ENCODE measurements at regions not wholly inside any gene's neighbourhood (a gene's known extent, or its start where the extent isn't known, plus 50 kb on each side); places are given as distances from the start of the nearest gene placed in this dataset.

GRCh38 chr7:12777257-12777656 lies 89.8 kb downstream of the ARL4A start:
- Histone ChIP-seq H3K27me3 (no peaks in the 10 kb centered on the region), H3K9me3 (replicated peaks in 1 of 3) (no peaks in the 10 kb centered on the region), H3K4me3 (no peak overlapping the region), H3K27ac (no peak overlapping the region), H3K4me1 (replicated peaks in 1 of 2) (no peaks in the 10 kb centered on the region), H3K36me3 (replicated peaks in 1 of 2) (no peaks in the 10 kb centered on the region)
- no peak for TF ChIP-seq POLR2A (IDR thresholded peaks at IDR 0.05)
- TF ChIP-seq, protein P1, sequence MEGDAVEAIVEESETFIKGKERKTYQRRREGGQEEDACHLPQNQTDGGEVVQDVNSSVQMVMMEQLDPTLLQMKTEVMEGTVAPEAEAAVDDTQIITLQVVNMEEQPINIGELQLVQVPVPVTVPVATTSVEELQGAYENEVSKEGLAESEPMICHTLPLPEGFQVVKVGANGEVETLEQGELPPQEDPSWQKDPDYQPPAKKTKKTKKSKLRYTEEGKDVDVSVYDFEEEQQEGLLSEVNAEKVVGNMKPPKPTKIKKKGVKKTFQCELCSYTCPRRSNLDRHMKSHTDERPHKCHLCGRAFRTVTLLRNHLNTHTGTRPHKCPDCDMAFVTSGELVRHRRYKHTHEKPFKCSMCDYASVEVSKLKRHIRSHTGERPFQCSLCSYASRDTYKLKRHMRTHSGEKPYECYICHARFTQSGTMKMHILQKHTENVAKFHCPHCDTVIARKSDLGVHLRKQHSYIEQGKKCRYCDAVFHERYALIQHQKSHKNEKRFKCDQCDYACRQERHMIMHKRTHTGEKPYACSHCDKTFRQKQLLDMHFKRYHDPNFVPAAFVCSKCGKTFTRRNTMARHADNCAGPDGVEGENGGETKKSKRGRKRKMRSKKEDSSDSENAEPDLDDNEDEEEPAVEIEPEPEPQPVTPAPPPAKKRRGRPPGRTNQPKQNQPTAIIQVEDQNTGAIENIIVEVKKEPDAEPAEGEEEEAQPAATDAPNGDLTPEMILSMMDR (IDR thresholded peaks at IDR 0.05), result no peak
- 62 to 72% (median 66%) methylated on average over 2 of the region's 2 CpGs for WGBS, 4 donors
- no peak for DNase-seq
- intact Hi-C loops (cut with DNase I), result no loop called here

DNA sequence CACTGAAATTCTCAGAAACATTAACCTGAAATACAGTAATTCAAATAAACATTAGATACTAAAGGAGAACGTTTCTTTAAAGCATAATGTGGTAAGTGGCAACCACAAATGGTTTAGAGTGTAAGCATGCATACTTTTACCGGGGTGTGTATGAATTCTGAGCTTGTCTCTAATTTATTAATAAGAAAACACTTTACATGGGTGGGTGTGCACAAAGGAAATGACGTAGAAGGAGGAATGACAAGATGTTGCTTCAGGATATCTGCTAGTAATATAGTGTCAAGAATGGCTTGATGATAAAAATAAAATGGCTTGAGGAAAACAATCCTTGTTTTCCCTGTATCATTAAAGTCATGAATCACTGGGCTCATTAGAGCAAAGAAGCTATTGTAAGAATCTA lies 92.5 kb downstream of the ARL4A start:
- no peak for TF ChIP-seq POLR2A (IDR thresholded peaks at IDR 0.05)
- TF ChIP-seq, protein P1 (IDR thresholded peaks at IDR 0.05), result no peak
- no peaks in the 10 kb centered on the region for H3K36me3 ChIP-seq (replicated peaks in 1 of 2)
- H3K27me3 ChIP-seq, result no peaks in the 10 kb centered on the region
- H3K27ac ChIP-seq, result no peak overlapping the region
- WGBS, 4 donors, result 55 to 59% (median 57%) methylated on average over 3 of the region's 3 CpGs
- H3K9me3 ChIP-seq (replicated peaks in 1 of 3), result no peaks in the 10 kb centered on the region
- no peaks in the 10 kb centered on the region for H3K4me1 ChIP-seq (replicated peaks in 1 of 2)
- no peak overlapping the region for H3K4me3 ChIP-seq
- intact Hi-C loops (cut with DNase I), result no loop called here
- DNase-seq, result no peak

DNA sequence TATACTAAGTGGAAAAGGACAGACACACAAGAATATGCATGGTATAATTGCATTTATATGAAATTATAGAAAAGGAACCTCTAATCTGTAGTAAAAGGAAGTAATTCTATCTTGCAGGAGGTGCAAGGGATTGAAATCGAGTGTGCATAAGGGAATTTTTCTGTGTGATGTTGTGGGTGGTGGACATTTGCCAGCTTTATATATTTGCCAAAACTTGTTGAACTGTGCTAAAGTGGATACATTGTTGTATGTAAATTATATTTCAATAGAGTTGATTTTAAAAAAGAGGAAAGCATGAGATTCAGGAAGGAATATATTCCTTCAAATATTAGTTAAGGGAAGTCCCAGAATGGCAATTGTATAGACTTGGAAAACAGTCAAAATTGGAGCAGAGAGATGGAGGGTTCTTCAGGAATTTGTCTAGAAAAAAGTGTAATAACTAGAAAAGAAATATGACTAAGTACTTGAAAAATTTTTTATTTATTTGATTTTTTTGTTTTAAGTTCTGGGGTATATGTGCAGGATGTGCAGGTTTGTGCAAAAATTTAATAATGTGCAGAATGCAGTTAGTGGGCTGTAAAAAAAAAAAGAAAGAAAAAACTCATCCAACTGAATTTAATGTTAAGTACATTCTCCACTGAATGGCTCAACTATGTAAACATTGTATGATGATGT lies 96.1 kb downstream of the ARL4A start:
- H3K4me3 ChIP-seq, result no peak overlapping the region
- DNase-seq, result no peak
- H3K27me3 ChIP-seq, result no peaks in the 10 kb centered on the region
- TF ChIP-seq POLR2A (IDR thresholded peaks at IDR 0.05), result no peak
- TF ChIP-seq, protein P1 (IDR thresholded peaks at IDR 0.05), result no peak
- no peak overlapping the region for H3K27ac ChIP-seq
- 57 to 62% (median 58%) methylated on average over 1 of the region's 1 CpG for WGBS, 4 donors
- no peaks in the 10 kb centered on the region for H3K9me3 ChIP-seq (replicated peaks in 1 of 3)
- H3K36me3 ChIP-seq (replicated peaks in 1 of 2), result no peaks in the 10 kb centered on the region
- intact Hi-C loops (cut with DNase I), result no loop called here
- no peaks in the 10 kb centered on the region for H3K4me1 ChIP-seq (replicated peaks in 1 of 2)

GRCh38 chr7:12785473-12785872 lies 98.0 kb downstream of the ARL4A start:
- no peak overlapping the region for H3K27ac ChIP-seq
- H3K4me3 ChIP-seq, result no peak overlapping the region
- TF ChIP-seq POLR2A (IDR thresholded peaks at IDR 0.05), result no peak
- TF ChIP-seq, protein P1 (IDR thresholded peaks at IDR 0.05), result no peak
- no peaks in the 10 kb centered on the region for H3K9me3 ChIP-seq (replicated peaks in 1 of 3)
- no peaks in the 10 kb centered on the region for H3K4me1 ChIP-seq (replicated peaks in 1 of 2)
- no peaks in the 10 kb centered on the region for H3K27me3 ChIP-seq
- intact Hi-C loops (cut with DNase I), result no loop called here
- no peak for DNase-seq
- WGBS, 4 donors, result 63 to 73% (median 68%) methylated on average over 4 of the region's 4 CpGs
- no peaks in the 10 kb centered on the region for H3K36me3 ChIP-seq (replicated peaks in 1 of 2)
